KBM-7 (cell line): ENCODE measurements at regions not wholly inside any gene's neighbourhood (a gene's known extent, or its start where the extent isn't known, plus 50 kb on each side); places are given as distances from the start of the nearest gene placed in this dataset.

ENCODE experiments used
- DNase-seq: peaks from one replicate; pipeline ENCODE4 v3.0.0-alpha.2; 2015
- in situ Hi-C: fragments of 300-500 bp; cut with MboI; formaldehyde crosslinking; loops from 2 replicates; pipeline ENCODE4 v1.14.3; 2020; ENCODE audit warnings: low sequenced_read_pairs, low pct_unique_long_range_greater_than_20kb, mixed read lengths

- DNase-seq = no peak
- in situ Hi-C loops = no loop called here
Measured at GRCh38 chrX:143800150-143800549, 79.6 kb upstream of the SPANXN2 start.

DNA sequence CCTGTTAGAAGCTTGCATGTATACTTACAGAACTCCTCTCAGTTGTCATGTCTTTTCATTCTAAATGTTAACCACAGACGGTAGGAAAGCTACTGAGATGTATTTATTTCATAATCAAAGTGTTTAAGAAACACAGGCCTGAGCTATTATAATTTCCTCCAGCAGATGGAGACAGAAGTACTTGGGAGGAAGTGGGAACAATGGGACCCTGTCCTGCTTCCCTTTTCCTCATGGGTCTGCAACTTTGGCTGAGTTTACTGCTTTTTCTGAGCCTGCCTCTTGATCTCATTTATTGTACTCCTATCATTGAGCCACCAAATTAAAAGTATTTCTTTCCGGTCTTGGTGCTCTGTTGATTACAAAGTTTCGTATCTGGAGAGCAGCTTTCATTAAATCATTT, 67.7 kb upstream of the SPANXN2 start:
- in situ Hi-C loops = no loop called here
- DNase-seq = peak; percentile 54

- in situ Hi-C loops = no loop called here
- DNase-seq = no peak
Measured at GRCh38 chrX:143787341-143787740, 66.8 kb upstream of the SPANXN2 start.

DNA sequence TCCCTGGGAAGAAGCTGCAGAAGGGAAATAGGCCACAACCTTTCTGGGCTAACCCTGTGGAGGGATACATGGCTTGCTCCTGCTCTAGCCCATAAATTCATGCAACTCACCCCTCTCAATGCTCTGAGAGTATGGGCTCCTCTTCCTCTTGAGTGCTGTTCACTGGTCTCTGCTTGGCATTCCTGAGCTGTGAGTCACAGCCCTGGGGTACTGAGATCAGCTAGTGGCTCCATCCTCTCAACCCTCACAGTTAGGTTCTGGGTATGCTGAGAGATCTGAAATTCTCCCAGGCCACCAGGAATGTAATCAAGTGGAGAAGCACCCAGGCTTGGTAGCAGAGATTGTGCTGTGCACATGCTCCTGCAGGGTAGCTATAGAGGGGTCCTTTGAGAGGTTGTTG, 60.6 kb upstream of the SPANXN2 start:
- in situ Hi-C loops = no loop called here
- DNase-seq = no peak
